OCI-LY1 (cell line): ENCODE measurements at regions not wholly inside any gene's neighbourhood (a gene's known extent, or its start where the extent isn't known, plus 50 kb on each side); places are given as distances from the start of the nearest gene placed in this dataset.

Source experiments
- H2AFZ ChIP-seq: fragments of 200-600 bp; sonication (generic), shearing (Covaris generic); 2 replicates; pipeline ENCODE4 v1.6.0; 2014; ENCODE audit warnings: antibody characterized with exemption, mild to moderate bottlenecking, low read length
- H3F3A ChIP-seq: fragments of 200-600 bp; sonication (generic), shearing (Covaris generic); 2 replicates; pipeline ENCODE4 v1.6.0; 2014; ENCODE audit warnings: mild to moderate bottlenecking, antibody characterized with exemption, low read length, moderate library complexity; ENCODE audit not compliant: insufficient read depth
- H3K27ac ChIP-seq: fragments of 200-600 bp; sonication (generic); 2 replicates; pipeline ENCODE4 v1.5.1; 2014; ENCODE audit warnings: low read length, mixed run types, mild to moderate bottlenecking, low read depth; ENCODE audit not compliant: poor library complexity, severe bottlenecking
- H3K27me3 ChIP-seq: fragments of 200-600 bp; sonication (generic); 2 replicates; pipeline ENCODE4 v1.6.0; 2014; ENCODE audit warnings: antibody characterized with exemption, mild to moderate bottlenecking, low read length, moderate library complexity; ENCODE audit not compliant: insufficient read depth
- H3K36me3 ChIP-seq: fragments of 200-600 bp; sonication (generic); 2 replicates; pipeline ENCODE4 v1.6.1; 2014; ENCODE audit warnings: mild to moderate bottlenecking, antibody characterized with exemption, low read length, moderate library complexity, mixed read lengths; ENCODE audit not compliant: insufficient read depth
- H3K4me1 ChIP-seq: fragments of 200-600 bp; sonication (generic); 2 replicates; pipeline ENCODE4 v1.5.1; 2014; ENCODE audit warnings: mild to moderate bottlenecking, low read length, moderate library complexity; ENCODE audit not compliant: insufficient read depth, severe bottlenecking
- H3K4me2 ChIP-seq: fragments of 200-600 bp; sonication (generic), shearing (Covaris generic); 2 replicates; pipeline ENCODE4 v1.6.1; 2014; ENCODE audit warnings: low read length
- H3K4me3 ChIP-seq: fragments of 200-600 bp; sonication (generic); 2 replicates; pipeline ENCODE4 v1.5.1; 2014; ENCODE audit warnings: low read length, low read depth, mild to moderate bottlenecking, mixed read lengths; ENCODE audit not compliant: poor library complexity, severe bottlenecking
- H3K79me2 ChIP-seq: fragments of 200-600 bp; shearing (Covaris generic); 2 replicates; pipeline ENCODE4 v1.6.1; 2016; ENCODE audit warnings: mixed run types, low read length, mixed read lengths; ENCODE audit not compliant: insufficient read depth
- H3K9ac ChIP-seq: fragments of 200-600 bp; sonication (generic), shearing (Covaris generic); 2 replicates; pipeline ENCODE4 v1.6.1; 2014; ENCODE audit warnings: mild to moderate bottlenecking, low read length, mixed read lengths
- H3K9me2 ChIP-seq: fragments of 200-600 bp; sonication (generic), shearing (Covaris generic); 2 replicates; pipeline ENCODE4 v1.6.1; 2014; ENCODE audit warnings: low read depth, mild to moderate bottlenecking, low read length, mixed read lengths
- H3K9me3 ChIP-seq: fragments of 200-600 bp; shearing (Covaris generic); 2 replicates; pipeline ENCODE4 v1.6.1; 2014; ENCODE audit warnings: low read length, mixed read lengths
- H4K20me1 ChIP-seq: fragments of 200-600 bp; sonication (generic), shearing (Covaris generic); 2 replicates; pipeline ENCODE4 v1.6.0; 2016; ENCODE audit warnings: mild to moderate bottlenecking, low read length; ENCODE audit not compliant: insufficient read depth
- CTCF ChIP-seq: fragments of 200-600 bp; sonication (generic), shearing (Covaris generic); IDR thresholded peaks from 2 replicates; pipeline ENCODE4 v1.5.1; 2017; ENCODE audit warnings: mild to moderate bottlenecking, antibody characterized with exemption, low read length, moderate library complexity, mixed read lengths
- EZH2 ChIP-seq: fragments of 200-600 bp; sonication (generic), shearing (Covaris generic); IDR thresholded peaks from 2 replicates; pipeline ENCODE4 v1.8.0; 2017; ENCODE audit warnings: borderline replicate concordance, mixed run types, mild to moderate bottlenecking, antibody characterized with exemption, low read length, moderate library complexity, mixed read lengths

GRCh38 chr9:25415718-25416117 lies 262.5 kb downstream of the TUSC1 start:
- TF ChIP-seq EZH2 (no peak), CTCF (no peak)
- H2AFZ ChIP-seq, result no peak overlapping the region
- H3K9me2 ChIP-seq, result no peaks in the 10 kb centered on the region
- peak overlapping the region; percentile 69 for H3K27ac ChIP-seq
- H3K36me3 ChIP-seq, result no peaks in the 10 kb centered on the region
- H3K9me3 ChIP-seq, result no peaks in the 10 kb centered on the region
- no peaks in the 10 kb centered on the region for H3K27me3 ChIP-seq
- H3K4me2 ChIP-seq, result no peak overlapping the region
- no peaks in the 10 kb centered on the region for H3F3A ChIP-seq
- no peaks in the 10 kb centered on the region for H4K20me1 ChIP-seq
- H3K79me2 ChIP-seq, result no peaks in the 10 kb centered on the region
- H3K4me3 ChIP-seq, result no peak overlapping the region
- peaks cover 21% of the 10 kb centered on the region for H3K4me1 ChIP-seq
- no peak overlapping the region for H3K9ac ChIP-seq

GRCh38 chr9:25412646-25413045 lies 265.6 kb downstream of the TUSC1 start:
- Histone ChIP-seq H3K9me3 (no peaks in the 10 kb centered on the region), H3K4me2 (no peak overlapping the region), H3K9ac (no peak overlapping the region), H3K4me1 (peaks cover 21% of the 10 kb centered on the region), H3K79me2 (no peaks in the 10 kb centered on the region), H3K4me3 (no peak overlapping the region), H3K36me3 (no peaks in the 10 kb centered on the region), H4K20me1 (no peaks in the 10 kb centered on the region), H3K9me2 (no peaks in the 10 kb centered on the region), H3K27me3 (no peaks in the 10 kb centered on the region), H2AFZ (no peak overlapping the region), H3K27ac (no peak overlapping the region), H3F3A (no peaks in the 10 kb centered on the region)
- TF ChIP-seq CTCF (no peak), EZH2 (no peak)

- Histone ChIP-seq H3K9me2 (no peaks in the 10 kb centered on the region), H2AFZ (no peak overlapping the region), H3K9ac (no peak overlapping the region), H3K9me3 (no peaks in the 10 kb centered on the region), H3K79me2 (no peaks in the 10 kb centered on the region), H3K4me3 (no peak overlapping the region), H3K4me1 (no peaks in the 10 kb centered on the region), H3K27ac (no peak overlapping the region), H3F3A (no peaks in the 10 kb centered on the region), H3K4me2 (no peak overlapping the region), H3K36me3 (no peaks in the 10 kb centered on the region), H3K27me3 (no peaks in the 10 kb centered on the region), H4K20me1 (no peaks in the 10 kb centered on the region)
- TF ChIP-seq EZH2 (no peak), CTCF (no peak)
Measured at GRCh38 chr9:25397746-25398145, 280.5 kb downstream of the TUSC1 start.
